ENCODE measurements at regions not wholly inside any gene's neighbourhood (a gene's known extent, or its start where the extent isn't known, plus 50 kb on each side); places are given as distances from the start of the nearest gene placed in this dataset.
A peak's percentile ranks its signal among the peaks of the same experiment; 100 is the strongest.

- DNase-seq (ENCODE audit: low read depth in 2 of 2) = no peak
These were observed 115.1 kb upstream of the DAP start for GRCh38 chr5:10876006-10876744.

- no peak for DNase-seq (ENCODE audit: low read depth in 2 of 2)
These were observed 114.3 kb upstream of the DAP start for GRCh38 chr5:10875201-10875768.

- no peak for DNase-seq (ENCODE audit: low read depth in 2 of 2)
These were observed 113.5 kb upstream of the DAP start for GRCh38 chr5:10874541-10874940.

DNA sequence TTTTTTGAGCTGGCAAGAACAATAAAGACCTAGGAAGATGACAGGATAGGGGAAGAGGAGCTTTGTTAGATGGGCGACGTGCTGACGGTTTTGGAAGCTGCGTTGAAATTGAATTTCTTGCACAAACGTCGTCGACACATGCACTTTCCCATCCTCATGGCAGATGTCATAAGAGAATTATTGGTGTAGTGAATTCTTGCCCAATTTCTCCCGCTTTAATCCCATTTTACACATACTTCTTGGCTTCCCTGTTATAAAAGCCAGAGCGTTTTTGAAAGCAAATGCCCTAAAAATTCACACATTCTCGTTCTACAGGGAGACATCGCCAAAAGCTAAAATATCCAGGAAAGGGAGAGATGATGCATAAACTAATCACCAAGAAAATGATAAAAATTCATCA lies 109.8 kb upstream of the DAP start:
- no peak for DNase-seq (ENCODE audit: low read depth in 2 of 2)

DNA sequence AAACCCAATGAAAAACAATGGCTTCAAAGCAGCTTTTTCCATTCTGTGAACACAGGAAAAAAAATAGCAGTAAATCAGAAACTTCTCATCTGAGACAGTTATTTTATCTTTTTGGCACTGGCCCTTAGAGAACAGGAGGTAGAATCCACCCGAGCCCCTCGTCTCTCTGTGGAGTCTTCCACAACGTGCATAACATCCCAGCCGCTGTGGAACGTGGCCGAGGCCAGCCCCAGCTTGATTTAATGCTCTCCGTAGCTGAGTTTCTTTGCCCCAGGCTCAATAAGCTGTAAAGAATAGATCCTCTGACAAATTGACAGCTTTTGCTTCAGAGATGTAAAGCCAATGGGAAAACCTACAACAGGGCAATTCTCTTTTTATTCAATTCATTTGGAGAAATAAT lies 107.9 kb upstream of the DAP start:
- DNase-seq (ENCODE audit: low read depth in 2 of 2) = no peak

- no peak for DNase-seq (ENCODE audit: low read depth in 2 of 2)
These were observed 106.6 kb upstream of the DAP start for GRCh38 chr5:10867389-10868303.

DNA sequence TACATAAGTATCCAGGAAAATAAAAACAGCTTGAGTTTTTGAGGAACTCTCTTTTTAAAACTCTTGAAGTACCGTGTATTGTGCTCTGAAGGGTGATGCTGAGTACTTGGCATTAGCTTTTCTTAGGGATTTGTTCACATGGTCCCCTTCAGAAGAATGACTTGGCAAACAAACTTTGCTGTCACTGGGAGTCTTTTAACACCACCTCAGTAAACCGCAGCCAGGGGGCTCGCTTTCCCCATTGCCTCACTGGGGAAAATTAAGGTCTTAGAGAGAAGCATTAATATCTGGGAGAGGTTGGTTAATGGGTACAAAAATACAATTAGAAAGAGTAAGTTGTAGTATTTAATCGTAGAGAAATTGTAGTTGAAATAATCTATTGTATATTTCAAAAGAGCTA lies 105.9 kb upstream of the DAP start:
- no peak for DNase-seq (ENCODE audit: low read depth in 2 of 2)

GRCh38 chr5:10863763-10864383 lies 102.8 kb upstream of the DAP start:
- DNase-seq (ENCODE audit: low read depth in 2 of 2) = peak; percentile 13 to 32

DNA sequence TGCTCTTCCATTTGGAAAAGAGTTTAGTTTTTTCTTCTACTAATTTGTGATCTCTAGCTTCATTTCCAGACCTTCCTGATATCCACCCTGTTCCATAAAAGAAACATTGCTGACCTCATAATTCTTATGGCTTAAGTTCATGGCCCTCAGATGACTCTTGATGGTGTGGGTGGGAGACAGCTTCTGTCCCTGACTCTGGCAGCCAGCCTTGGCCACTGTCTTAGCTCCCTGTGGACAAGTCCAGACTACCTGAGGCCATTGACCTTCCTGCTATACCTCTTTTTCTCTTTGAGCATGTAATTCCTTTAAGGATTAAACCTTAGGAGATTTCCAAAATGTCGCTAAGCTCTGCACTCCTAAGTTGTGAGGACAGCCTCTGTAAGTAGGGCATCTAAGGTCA lies 101.1 kb upstream of the DAP start:
- no peak for DNase-seq (ENCODE audit: low read depth in 2 of 2)

DNA sequence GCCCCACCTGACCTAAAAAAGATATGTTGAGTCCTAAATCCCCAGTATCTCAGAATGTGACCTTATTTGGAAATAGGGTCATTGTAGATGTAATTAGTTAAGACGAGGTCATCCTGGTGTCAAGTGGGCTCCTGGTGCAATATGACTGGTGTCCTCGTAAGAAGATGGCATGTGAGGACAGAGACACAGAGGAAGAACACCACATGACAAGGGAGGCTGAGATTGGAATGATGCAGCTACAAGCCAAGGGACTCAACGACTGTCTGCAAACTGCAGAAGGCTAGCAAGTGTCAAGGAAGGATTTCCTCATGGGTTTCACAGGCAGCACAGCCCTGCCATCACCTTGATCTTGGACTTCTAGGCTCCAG lies 100.4 kb upstream of the DAP start:
- DNase-seq (ENCODE audit: low read depth in 2 of 2) = no peak

GRCh38 chr5:10860645-10861422 lies 99.8 kb upstream of the DAP start:
- no peak for DNase-seq (ENCODE audit: low read depth in 2 of 2)

DNA sequence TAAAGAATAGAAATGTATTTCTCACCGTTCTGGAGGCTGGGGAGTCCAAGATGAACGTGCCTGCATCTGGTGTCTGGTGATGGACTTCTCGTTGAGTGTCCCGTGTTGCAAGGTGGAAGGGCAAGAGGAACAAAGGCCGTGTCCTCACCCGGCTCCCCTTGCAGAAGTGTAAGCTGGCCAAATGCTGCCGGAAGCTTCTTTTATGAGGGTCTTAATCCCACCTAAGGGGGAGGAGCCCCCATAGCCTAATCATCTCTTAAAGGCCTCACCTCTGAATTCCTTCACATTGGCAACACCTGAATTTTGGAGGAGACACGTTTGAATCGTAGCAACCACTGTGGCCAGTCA lies 99.1 kb upstream of the DAP start:
- DNase-seq (ENCODE audit: low read depth in 2 of 2) = no peak

- no peak for DNase-seq (ENCODE audit: low read depth in 2 of 2)
These were observed 98.6 kb upstream of the DAP start for GRCh38 chr5:10859393-10860195.

- DNase-seq (ENCODE audit: low read depth in 2 of 2) = no peak
These were observed 97.9 kb upstream of the DAP start for GRCh38 chr5:10858945-10859344.

DNA sequence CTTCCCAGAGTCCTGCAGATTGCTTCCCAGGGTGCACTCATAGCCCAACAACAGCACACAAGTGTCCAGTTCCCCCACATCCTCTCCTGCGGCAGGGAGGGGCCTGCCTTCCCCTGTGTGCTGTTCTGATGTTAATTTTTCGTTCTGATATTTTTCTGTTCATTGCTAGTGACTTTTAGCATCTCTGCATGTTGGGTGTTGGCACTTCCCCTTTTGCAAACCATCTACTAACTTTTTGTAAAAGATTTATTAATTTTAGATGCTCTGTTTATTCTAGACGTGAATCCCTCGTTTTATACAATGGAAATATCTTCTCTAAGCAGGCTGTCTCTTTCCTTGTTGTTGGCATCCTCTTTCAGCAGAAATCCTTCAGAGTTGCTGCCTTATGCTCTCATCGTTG lies 97.3 kb upstream of the DAP start:
- DNase-seq (ENCODE audit: low read depth in 2 of 2) = no peak

DNA sequence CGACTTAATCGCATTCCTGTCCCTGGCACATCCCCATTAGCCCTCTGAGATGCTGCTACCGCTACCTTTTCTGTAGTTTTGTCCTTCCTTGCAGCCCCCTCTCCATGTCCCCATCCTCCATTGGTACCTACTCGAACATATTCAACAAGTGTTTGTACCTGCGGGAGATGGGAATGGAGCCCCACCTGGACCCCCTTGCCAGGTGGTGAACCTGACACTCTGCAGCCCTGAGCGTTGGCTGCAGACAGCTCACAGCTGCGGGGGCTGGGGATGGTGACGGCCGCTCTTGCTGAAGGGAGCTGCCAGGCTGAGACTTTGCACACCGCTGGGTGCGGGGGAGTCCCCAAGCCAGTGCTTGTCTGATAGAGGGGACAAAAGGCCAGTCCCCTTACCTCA lies 96.3 kb upstream of the DAP start:
- DNase-seq (ENCODE audit: low read depth in 2 of 2) = no peak

GRCh38 chr5:10856683-10857337 lies 95.8 kb upstream of the DAP start:
- DNase-seq (ENCODE audit: low read depth in 2 of 2) = no peak

- DNase-seq (ENCODE audit: low read depth in 2 of 2) = no peak
These were observed 95.0 kb upstream of the DAP start for GRCh38 chr5:10856071-10856470.

- no peak for DNase-seq (ENCODE audit: low read depth in 2 of 2)
These were observed 93.7 kb upstream of the DAP start for GRCh38 chr5:10854506-10855277.

DNA sequence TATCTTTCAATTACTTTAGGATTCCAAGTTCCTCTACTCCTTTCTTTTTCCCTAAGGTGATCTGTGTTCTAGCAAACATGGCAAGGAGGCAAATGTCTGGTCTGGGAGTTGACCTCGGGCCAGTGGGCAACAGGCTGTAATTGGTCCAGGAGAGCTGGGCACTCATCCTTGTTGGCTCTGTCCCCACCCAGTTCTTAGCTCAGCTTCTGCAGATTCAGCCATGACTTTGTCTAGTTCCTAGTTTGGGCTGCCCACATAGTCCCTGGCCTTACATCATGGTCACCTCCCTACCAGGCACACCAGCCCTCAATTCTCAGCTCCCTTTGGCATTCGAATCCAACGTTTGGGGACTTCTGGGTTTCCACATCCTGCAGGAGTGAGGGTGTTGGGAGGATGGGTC lies 92.1 kb upstream of the DAP start:
- DNase-seq (ENCODE audit: low read depth in 2 of 2) = no peak

Measured in stimulated activated CD8-positive, alpha-beta memory T cell treated with anti-CD3 and anti-CD28 coated beads, Interleukin-15, amount 100 ng/mL, for 48 hours (primary cell).